ENCODE measurements at regions not wholly inside any gene's neighbourhood (a gene's known extent, or its start where the extent isn't known, plus 50 kb on each side); places are given as distances from the start of the nearest gene placed in this dataset.
"Not testable (repeated sequence)": the region's sequence is repeated elsewhere in the genome, so short reads cannot be mapped to it uniquely, and the experiment has no call there.

GRCh38 chr6:112401083-112401482 lies 54.0 kb downstream of the RFPL4B start:
- DNase-seq, result no peak

GRCh38 chr6:112407101-112407590 lies 60.0 kb downstream of the RFPL4B start:
- no peak for DNase-seq

- DNase-seq, result no peak
Observed at GRCh38 chr6:112408522-112408921, 61.4 kb downstream of the RFPL4B start.

- DNase-seq, result no peak
Observed at GRCh38 chr6:112409311-112409710, 62.2 kb downstream of the RFPL4B start.

- no peak for DNase-seq
Observed at GRCh38 chr6:112413780-112414179, 66.7 kb downstream of the RFPL4B start.

- no peak for DNase-seq
Observed at GRCh38 chr6:112415366-112415765, 68.2 kb downstream of the RFPL4B start.

GRCh38 chr6:112416866-112417265 lies 69.7 kb downstream of the RFPL4B start:
- DNase-seq, result no peak

- DNase-seq, result not testable (repeated sequence)
Observed at GRCh38 chr6:112427011-112427410, 79.9 kb downstream of the RFPL4B start.

GRCh38 chr6:112427499-112427898 lies 80.4 kb downstream of the RFPL4B start:
- DNase-seq, result no peak

GRCh38 chr6:112428477-112428876 lies 81.3 kb downstream of the RFPL4B start:
- no peak for DNase-seq

- DNase-seq, result no peak
Observed at GRCh38 chr6:112429226-112429625, 82.1 kb downstream of the RFPL4B start.

- no peak for DNase-seq
Observed at GRCh38 chr6:112431803-112432202, 84.7 kb downstream of the RFPL4B start.

- no peak for DNase-seq
Observed at GRCh38 chr6:112432853-112433252, 85.7 kb downstream of the RFPL4B start.

- DNase-seq, result no peak
Observed at GRCh38 chr6:112433457-112433856, 86.3 kb downstream of the RFPL4B start.

GRCh38 chr6:112434896-112435435 lies 87.8 kb downstream of the RFPL4B start:
- no peak for DNase-seq

- no peak for DNase-seq
Observed at GRCh38 chr6:112437058-112437457, 89.9 kb downstream of the RFPL4B start.

GRCh38 chr6:112439010-112439409 lies 91.9 kb downstream of the RFPL4B start:
- no peak for DNase-seq

- peak; percentile 38 for DNase-seq
Observed at GRCh38 chr6:112439432-112439831, 92.3 kb downstream of the RFPL4B start.

GRCh38 chr6:112441607-112442006 lies 94.5 kb downstream of the RFPL4B start:
- DNase-seq, result peak; percentile 30

GRCh38 chr6:112443179-112444065 lies 96.3 kb downstream of the RFPL4B start:
- peak; percentile 73 for DNase-seq

- DNase-seq, result not testable (repeated sequence)
Observed at GRCh38 chr6:112448786-112449185, 101.7 kb downstream of the RFPL4B start.

GRCh38 chr6:112450663-112451062 lies 103.5 kb downstream of the RFPL4B start:
- no peak for DNase-seq

GRCh38 chr6:112457886-112458285 lies 110.8 kb downstream of the RFPL4B start:
- DNase-seq, result no peak

Data from muscle of arm (tissue), 1 donor.